B cell (primary cell): ENCODE measurements at regions not wholly inside any gene's neighbourhood (a gene's known extent, or its start where the extent isn't known, plus 50 kb on each side); places are given as distances from the start of the nearest gene placed in this dataset.

ENCODE experiments used
- ATAC-seq: fragments of 200-7000 bp; cut with Tn5 transposase; one replicate; pipeline ENCODE4 v1.10.0; 2021; ENCODE audit warnings: low read depth, mild to moderate bottlenecking, moderate number of reproducible peaks, moderate library complexity
- CTCF ChIA-PET: fragments of 350-600 bp; sonication (Branson Sonifier 250); formaldehyde crosslinking; loops from one replicate; lab custom pipeline; 2021; ENCODE audit warnings: antibody characterized with exemption, inconsistent platforms; lab: Charles Lee
- POLR2A ChIA-PET: fragments of 350-600 bp; sonication (Branson Sonifier 250); formaldehyde crosslinking; loops from one replicate; lab custom pipeline; 2021; ENCODE audit warnings: antibody characterized with exemption; lab: Charles Lee
- DNase-seq: peaks from one replicate; pipeline ENCODE4 v3.0.0; 2013
- H2AFZ ChIP-seq: 2 replicates; pipeline ENCODE4 v1.6.1; 2012; ENCODE audit warnings: mild to moderate bottlenecking, low read depth, low read length; ENCODE audit not compliant: insufficient read depth, poor library complexity, severe bottlenecking
- H3K27ac ChIP-seq, 2 donors: 1 replicate in 1 of 2; 2 replicates in 1 of 2; pipeline ENCODE4 v1.5.1; 2012 to 2013; ENCODE audit warnings: low read length in 2 of 2, mild to moderate bottlenecking in 2 of 2, moderate library complexity in 1 of 2
- H3K27me3 ChIP-seq, 4 experiments: fragments of 200-600 bp in 1 of 4; sonication (generic) in 1 of 4; replicated peaks in 1 of 4; 1 replicate in 2 of 4; 2 replicates in 2 of 4; pipeline versions ENCODE4 v1.6.1 to v1.7.0; 2013 to 2016; ENCODE audit warnings: low read length in 3 of 4, mild to moderate bottlenecking in 2 of 4, mixed read lengths in 1 of 4, moderate library complexity in 1 of 4; ENCODE audit not compliant: insufficient read depth in 4 of 4, control insufficient read depth in 3 of 4; ENCODE audit errors: control extremely low read depth in 1 of 4
- H3K36me3 ChIP-seq, 2 experiments: replicated peaks in 1 of 2; 1 replicate in 1 of 2; 2 replicates in 1 of 2; pipeline versions ENCODE4 v1.6.1 to v1.7.1; 2013; ENCODE audit warnings: low read length in 1 of 2; ENCODE audit not compliant: insufficient read depth in 2 of 2, control insufficient read depth in 1 of 2; ENCODE audit errors: control extremely low read depth in 1 of 2, extremely low read depth in 1 of 2
- H3K4me1 ChIP-seq, 2 donors: fragments of 200-600 bp in 1 of 2; sonication (generic) in 1 of 2; 1 replicate in 1 of 2; 2 replicates in 1 of 2; pipeline versions ENCODE4 v1.5.1 to v1.6.1; 2013 to 2017; ENCODE audit warnings: low read length in 2 of 2; ENCODE audit not compliant: control insufficient read depth in 2 of 2, insufficient read depth in 2 of 2
- H3K4me2 ChIP-seq: replicated peaks from 2 replicates; pipeline ENCODE3; 2012; ENCODE audit warnings: mild to moderate bottlenecking, low read depth, low read length; ENCODE audit not compliant: poor library complexity, severe bottlenecking
- H3K4me3 ChIP-seq, 5 experiments: fragments of 200-600 bp in 1 of 5; sonication (generic) in 1 of 5; 1 replicate in 3 of 5; 2 replicates in 2 of 5; pipeline versions ENCODE4 v1.5.1 to v1.7.0; 2011 to 2016; ENCODE audit warnings: low read length in 4 of 5, mild to moderate bottlenecking in 4 of 5, low read depth in 2 of 5, control low read depth in 1 of 5, moderate library complexity in 1 of 5; ENCODE audit not compliant: insufficient read depth in 1 of 5; ENCODE audit errors: control extremely low read depth in 1 of 5, extremely low read depth in 1 of 5
- H3K79me2 ChIP-seq: fragments of 200-600 bp; sonication (generic); one replicate; pipeline ENCODE4 v1.6.0; 2016; ENCODE audit warnings: low read length; ENCODE audit not compliant: control insufficient read depth, insufficient read depth
- H3K9ac ChIP-seq: fragments of 200-600 bp; sonication (generic); 2 replicates; pipeline ENCODE4 v1.6.1; 2017; ENCODE audit warnings: mild to moderate bottlenecking, low read length, moderate library complexity
- H3K9me3 ChIP-seq, 3 donors: one replicate each; pipeline versions ENCODE4 v1.6.1 to v1.7.1; 2013; ENCODE audit warnings: low read length in 2 of 3; ENCODE audit not compliant: control insufficient read depth in 2 of 3, insufficient read depth in 1 of 3; ENCODE audit errors: control extremely low read depth in 1 of 3
- H4K20me1 ChIP-seq: 2 replicates; pipeline ENCODE4 v1.6.0; 2012; ENCODE audit warnings: mild to moderate bottlenecking, low read length; ENCODE audit not compliant: insufficient read depth, control insufficient read depth, poor library complexity, severe bottlenecking
- H3K27ac Mint-ChIP-seq: one replicate; pipeline ENCODE4 v1.8.0; 2021; ENCODE audit warnings: mixed read lengths
- H3K27me3 Mint-ChIP-seq: one replicate; pipeline ENCODE4 v1.8.0; 2021; ENCODE audit warnings: mixed read lengths
- H3K4me1 Mint-ChIP-seq: one replicate; pipeline ENCODE4 v1.8.0; 2021; ENCODE audit warnings: mixed read lengths
- H3K4me3 Mint-ChIP-seq: one replicate; pipeline ENCODE4 v1.8.0; 2021; ENCODE audit warnings: mixed read lengths
- H3K9me3 Mint-ChIP-seq: one replicate; pipeline ENCODE4 v1.8.0; 2022; ENCODE audit warnings: mixed read lengths; ENCODE audit not compliant: insufficient read depth
- EZH2 ChIP-seq: IDR thresholded peaks from 2 replicates; pipeline ENCODE4 v1.6.1; 2012; ENCODE audit warnings: borderline replicate concordance, low read depth, mild to moderate bottlenecking, moderate library complexity, low read length; ENCODE audit not compliant: insufficient read depth, poor library complexity, severe bottlenecking
- WGBS: methylation state at CpG from one replicate; pipeline ENCODE4 v1.1.5; 2013; ENCODE audit warnings: missing lambda C conversion rate; ENCODE audit not compliant: insufficient coverage; 5-methylcytosine and 5-hydroxymethylcytosine counted together
- intact Hi-C: fragments of 100-400 bp; cut with micrococcal nuclease; formaldehyde crosslinking; loops from one replicate; pipeline ENCODE4 v1.10.0; 2022
- TF ChIP-seq, protein P1 (sequence below): fragments of 200-600 bp; IDR thresholded peaks from one replicate; pipeline ENCODE4 v1.8.0; 2022; ENCODE audit warnings: antibody characterized with exemption, mild to moderate bottlenecking

DNA sequence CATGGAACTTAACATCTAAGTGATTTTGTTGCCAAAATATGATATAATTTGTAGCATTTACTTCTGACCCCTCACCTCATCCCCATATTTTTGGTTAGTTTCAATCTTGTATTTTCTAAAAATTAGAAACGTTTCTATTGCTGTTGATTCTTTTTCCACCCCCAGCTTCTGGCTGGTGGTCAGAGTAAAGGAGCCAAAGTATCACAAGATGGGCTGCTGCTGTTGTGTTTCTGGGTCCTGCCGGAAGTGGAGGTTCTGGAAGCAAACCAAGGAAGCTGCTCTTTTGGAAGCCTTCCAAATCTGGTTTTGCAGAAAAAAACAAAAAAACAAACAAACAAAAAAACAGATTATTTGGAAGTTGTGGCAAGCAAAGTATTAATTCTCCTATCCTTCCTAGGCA is 221.1 kb upstream of the P2RY1 start:
- Histone ChIP-seq H3K4me2 (no peak overlapping the region), H2AFZ (no peak overlapping the region), H3K9ac (no peak overlapping the region), H4K20me1 (no peaks in the 10 kb centered on the region), H3K27ac (no peak overlapping the region), H3K79me2 (no peaks in the 10 kb centered on the region), H3K4me3 (no peak overlapping the region), H3K9me3 (peaks cover 0 to 1% (median 0%) of the 10 kb centered on the region in 3 donors), H3K4me1 (no peaks in the 10 kb centered on the region), H3K27me3 (peaks cover 0 to 5% (median 0%) of the 10 kb centered on the region in 4 experiments), H3K36me3 (no peaks in the 10 kb centered on the region)
- Mint-ChIP-seq H3K27me3 (peaks cover 14% of the 10 kb centered on the region), H3K4me1 (no peaks in the 10 kb centered on the region), H3K9me3 (no peaks in the 10 kb centered on the region), H3K27ac (no peak overlapping the region), H3K4me3 (no peak overlapping the region)
- TF ChIP-seq EZH2 = no peak
- TF ChIP-seq, protein P1, sequence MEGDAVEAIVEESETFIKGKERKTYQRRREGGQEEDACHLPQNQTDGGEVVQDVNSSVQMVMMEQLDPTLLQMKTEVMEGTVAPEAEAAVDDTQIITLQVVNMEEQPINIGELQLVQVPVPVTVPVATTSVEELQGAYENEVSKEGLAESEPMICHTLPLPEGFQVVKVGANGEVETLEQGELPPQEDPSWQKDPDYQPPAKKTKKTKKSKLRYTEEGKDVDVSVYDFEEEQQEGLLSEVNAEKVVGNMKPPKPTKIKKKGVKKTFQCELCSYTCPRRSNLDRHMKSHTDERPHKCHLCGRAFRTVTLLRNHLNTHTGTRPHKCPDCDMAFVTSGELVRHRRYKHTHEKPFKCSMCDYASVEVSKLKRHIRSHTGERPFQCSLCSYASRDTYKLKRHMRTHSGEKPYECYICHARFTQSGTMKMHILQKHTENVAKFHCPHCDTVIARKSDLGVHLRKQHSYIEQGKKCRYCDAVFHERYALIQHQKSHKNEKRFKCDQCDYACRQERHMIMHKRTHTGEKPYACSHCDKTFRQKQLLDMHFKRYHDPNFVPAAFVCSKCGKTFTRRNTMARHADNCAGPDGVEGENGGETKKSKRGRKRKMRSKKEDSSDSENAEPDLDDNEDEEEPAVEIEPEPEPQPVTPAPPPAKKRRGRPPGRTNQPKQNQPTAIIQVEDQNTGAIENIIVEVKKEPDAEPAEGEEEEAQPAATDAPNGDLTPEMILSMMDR = no peak
- ChIA-PET POLR2A (no interaction called here), CTCF (interaction anchor here (0.6 kb wide), 1 partner anchor 1892 kb away, joined by 4 read pairs; no protein-coding TSS in a partner anchor)
- no peak for DNase-seq
- ATAC-seq = no peak
- intact Hi-C loops = no loop called here
- no CpG with 5 or more reads among the region's 2 CpGs for WGBS

DNA sequence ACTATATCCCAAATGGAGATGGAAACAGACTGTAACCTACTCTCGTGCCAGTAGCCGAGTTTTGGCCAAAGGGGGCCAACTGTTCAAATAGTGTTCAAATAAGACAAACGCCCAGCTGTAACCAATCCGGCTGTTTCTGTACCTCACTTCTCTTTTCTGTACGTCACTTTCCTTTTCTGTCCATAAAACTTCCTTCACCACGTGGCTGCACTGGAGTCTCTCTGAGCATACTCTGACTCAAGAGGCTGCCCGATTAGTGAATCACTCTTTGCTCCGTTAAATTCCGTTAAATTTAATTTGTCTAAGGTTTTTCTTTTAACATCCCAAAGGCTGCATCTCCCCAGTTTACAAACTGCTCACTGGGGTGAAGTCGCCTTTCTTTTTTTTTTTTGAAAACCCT is 219.2 kb upstream of the P2RY1 start:
- Histone ChIP-seq H3K36me3 (no peaks in the 10 kb centered on the region), H3K27ac (no peak overlapping the region), H3K4me1 (no peaks in the 10 kb centered on the region), H3K9ac (no peak overlapping the region), H2AFZ (no peak overlapping the region), H4K20me1 (no peaks in the 10 kb centered on the region), H3K79me2 (no peaks in the 10 kb centered on the region), H3K9me3 (peaks cover 0 to 1% (median 0%) of the 10 kb centered on the region in 3 donors), H3K4me2 (no peak overlapping the region), H3K27me3 (peaks cover 0 to 5% (median 0%) of the 10 kb centered on the region in 4 experiments), H3K4me3 (no peak overlapping the region)
- H3K27ac Mint-ChIP-seq = no peak overlapping the region
- TF ChIP-seq EZH2 = no peak
- TF ChIP-seq, protein P1 = no peak
- 71% methylated on average over 9 of the region's 10 CpGs for WGBS
- peaks cover 10% of the 10 kb centered on the region for H3K27me3 Mint-ChIP-seq
- DNase-seq = no peak
- POLR2A ChIA-PET = no interaction called here
- H3K9me3 Mint-ChIP-seq = no peaks in the 10 kb centered on the region
- CTCF ChIA-PET = no interaction called here
- H3K4me3 Mint-ChIP-seq = no peak overlapping the region
- intact Hi-C loops = no loop called here
- H3K4me1 Mint-ChIP-seq = no peaks in the 10 kb centered on the region
- no peak for ATAC-seq
